ENCODE measurements at regions not wholly inside any gene's neighbourhood (a gene's known extent, or its start where the extent isn't known, plus 50 kb on each side); places are given as distances from the start of the nearest gene placed in this dataset.

DNA sequence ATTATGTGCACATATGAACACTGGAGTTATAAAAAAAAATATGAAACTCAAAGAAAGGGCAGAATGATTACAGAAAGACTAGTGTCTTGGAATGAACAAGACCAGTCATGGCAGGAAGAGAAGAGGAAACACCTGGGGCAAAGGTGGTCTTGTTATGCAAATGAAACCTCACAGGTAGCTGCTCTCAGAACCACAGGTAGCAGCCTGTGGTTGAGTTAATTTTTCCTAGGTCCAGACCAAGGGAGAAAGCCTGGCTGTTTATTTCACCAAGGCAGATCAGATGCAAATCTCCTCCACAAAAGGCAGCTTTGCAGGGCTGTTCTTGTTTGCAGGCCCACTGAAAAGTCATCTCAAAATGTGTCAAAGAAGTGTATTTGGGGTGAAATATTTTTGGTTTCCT, 785.8 kb downstream of the RNF144A start:
- ATAC-seq (no peak), DNase-seq (no peak)
- intact Hi-C loops (cut with DNase I; ENCODE audit: low total_unique reads), result no loop called here
- Histone ChIP-seq H3K27me3 (no peaks in the 10 kb centered on the region), H3K4me1 (no peaks in the 10 kb centered on the region), H3K4me3 (no peak overlapping the region), H3K36me3 (no peaks in the 10 kb centered on the region), H3K9me3 (no peaks in the 10 kb centered on the region), H3K27ac (no peak overlapping the region)
- no peak for TF ChIP-seq CTCF (IDR thresholded peaks at IDR 0.05 in 4 of 5, conservative IDR thresholded peaks at IDR 0.05 in 1 of 5)
- no peak for TF ChIP-seq POLR2A (IDR thresholded peaks at IDR 0.05)
- in situ Hi-C loops (cut with MboI; ENCODE audit: low sequenced_read_pairs in 4 of 4), result no loop called here

GRCh38 chr2:7703543-7704144, 786.4 kb downstream of the RNF144A start:
- Histone ChIP-seq H3K36me3 (no peaks in the 10 kb centered on the region), H3K27ac (no peak overlapping the region), H3K4me1 (no peaks in the 10 kb centered on the region), H3K9me3 (no peaks in the 10 kb centered on the region), H3K4me3 (no peak overlapping the region), H3K27me3 (no peaks in the 10 kb centered on the region)
- in situ Hi-C loops (cut with MboI; ENCODE audit: low sequenced_read_pairs in 4 of 4), result no loop called here
- DNase-seq (no peak), ATAC-seq (no peak)
- TF ChIP-seq POLR2A (IDR thresholded peaks at IDR 0.05) (no peak), CTCF (IDR thresholded peaks at IDR 0.05 in 4 of 5, conservative IDR thresholded peaks at IDR 0.05 in 1 of 5) (no peak)
- intact Hi-C loops (cut with DNase I; ENCODE audit: low total_unique reads), result no loop called here

- no peak for DNase-seq
- H3K9me3 ChIP-seq, result no peaks in the 10 kb centered on the region
- no peak overlapping the region for H3K4me3 ChIP-seq
- in situ Hi-C loops (cut with MboI; ENCODE audit: low sequenced_read_pairs in 4 of 4) (no loop called here), intact Hi-C loops (cut with DNase I; ENCODE audit: low total_unique reads) (no loop called here)
- no peak overlapping the region for H3K27ac ChIP-seq
- H3K27me3 ChIP-seq, result no peaks in the 10 kb centered on the region
- no peaks in the 10 kb centered on the region for H3K36me3 ChIP-seq
- no peak for ATAC-seq
- no peaks in the 10 kb centered on the region for H3K4me1 ChIP-seq
- TF ChIP-seq POLR2A (IDR thresholded peaks at IDR 0.05), result no peak
- TF ChIP-seq CTCF (IDR thresholded peaks at IDR 0.05 in 4 of 5, conservative IDR thresholded peaks at IDR 0.05 in 1 of 5), result no peak
These were observed 787.2 kb downstream of the RNF144A start for GRCh38 chr2:7704296-7704865.

DNA sequence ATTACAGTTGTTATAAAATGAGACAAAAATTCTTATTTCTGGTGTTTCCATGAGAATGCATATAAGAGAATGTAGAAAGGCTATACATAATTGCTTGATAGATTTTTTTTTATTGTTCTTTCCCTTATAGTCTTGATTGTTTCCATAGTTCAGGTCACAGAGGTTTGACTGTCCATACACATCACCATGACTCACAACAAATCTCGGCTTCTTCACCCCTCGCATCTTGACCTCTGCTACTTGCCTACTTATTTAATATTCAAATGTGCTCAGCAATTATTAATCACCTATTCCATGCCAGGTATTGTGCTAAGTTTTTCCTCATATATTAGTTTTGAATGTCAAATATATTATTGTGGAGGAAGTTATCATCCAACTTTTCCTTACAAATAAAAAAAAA, 789.6 kb downstream of the RNF144A start:
- in situ Hi-C loops (cut with MboI; ENCODE audit: low sequenced_read_pairs in 4 of 4) (no loop called here), intact Hi-C loops (cut with DNase I; ENCODE audit: low total_unique reads) (no loop called here)
- Histone ChIP-seq H3K27ac (no peak overlapping the region), H3K36me3 (no peaks in the 10 kb centered on the region), H3K9me3 (no peaks in the 10 kb centered on the region), H3K4me3 (no peak overlapping the region), H3K27me3 (no peaks in the 10 kb centered on the region), H3K4me1 (no peaks in the 10 kb centered on the region)
- no peak for DNase-seq
- no peak for ATAC-seq
- TF ChIP-seq CTCF (IDR thresholded peaks at IDR 0.05 in 4 of 5, conservative IDR thresholded peaks at IDR 0.05 in 1 of 5) (no peak), POLR2A (IDR thresholded peaks at IDR 0.05) (no peak)

DNA sequence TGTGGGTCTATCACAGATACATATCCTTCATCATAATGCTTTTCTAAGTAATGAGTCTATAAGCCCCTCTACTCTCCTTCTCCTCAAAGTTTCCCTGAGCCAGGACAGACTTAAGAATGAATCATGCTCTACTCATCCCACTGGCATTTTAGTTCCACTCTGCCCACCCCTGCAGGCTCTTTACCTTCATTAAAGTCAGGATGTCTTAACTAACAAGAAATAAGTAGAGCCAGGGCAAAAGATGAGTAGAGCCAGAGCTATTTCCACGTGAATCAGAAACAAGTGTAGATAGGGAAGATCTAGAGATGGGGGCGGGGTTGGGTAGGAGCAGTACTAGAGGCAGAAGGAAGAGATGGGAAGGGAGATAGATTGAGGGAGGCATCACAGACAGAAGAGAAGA, 790.5 kb downstream of the RNF144A start:
- no peak for ATAC-seq
- H3K27ac ChIP-seq, result no peak overlapping the region

More for the DNA sequence above, 790.5 kb downstream of the RNF144A start:
- Histone ChIP-seq H3K4me3 (no peak overlapping the region), H3K9me3 (no peaks in the 10 kb centered on the region), H3K4me1 (no peaks in the 10 kb centered on the region), H3K36me3 (no peaks in the 10 kb centered on the region), H3K27me3 (no peaks in the 10 kb centered on the region)
- in situ Hi-C loops (cut with MboI; ENCODE audit: low sequenced_read_pairs in 4 of 4), result no loop called here
- intact Hi-C loops (cut with DNase I; ENCODE audit: low total_unique reads), result no loop called here
- DNase-seq, result no peak
- TF ChIP-seq CTCF (IDR thresholded peaks at IDR 0.05 in 4 of 5, conservative IDR thresholded peaks at IDR 0.05 in 1 of 5) (no peak), POLR2A (IDR thresholded peaks at IDR 0.05) (no peak)
